GM23248 (cell line): ENCODE measurements at regions not wholly inside any gene's neighbourhood (a gene's known extent, or its start where the extent isn't known, plus 50 kb on each side); places are given as distances from the start of the nearest gene placed in this dataset.

Source experiments
- DNase-seq: peaks from one replicate; pipeline ENCODE4 v3.0.0-alpha.2; 2015
- H2AFZ ChIP-seq: fragments of 200-600 bp; sonication (generic); 2 replicates; pipeline ENCODE4 v1.6.1; 2016; ENCODE audit warnings: antibody characterized with exemption
- H3F3A ChIP-seq: fragments of 200-600 bp; sonication (generic); 2 replicates; pipeline ENCODE4 v1.6.1; 2016; ENCODE audit warnings: mild to moderate bottlenecking, antibody characterized with exemption, mixed run types; ENCODE audit not compliant: insufficient read depth
- H3K27ac ChIP-seq: fragments of 200-600 bp; sonication (generic); 2 replicates; pipeline ENCODE4 v1.5.1; 2016; ENCODE audit warnings: mild to moderate bottlenecking
- H3K27me3 ChIP-seq: fragments of 200-600 bp; sonication (generic); replicated peaks from 2 replicates; pipeline ENCODE4 v1.6.1; 2016; ENCODE audit warnings: mild to moderate bottlenecking; ENCODE audit not compliant: insufficient read depth
- H3K36me3 ChIP-seq: fragments of 200-600 bp; sonication (generic); 2 replicates; pipeline ENCODE4 v1.6.1; 2016; ENCODE audit warnings: low read depth, mild to moderate bottlenecking
- H3K4me1 ChIP-seq: fragments of 200-600 bp; sonication (generic); 2 replicates; pipeline ENCODE4 v1.6.1; 2016; ENCODE audit warnings: mild to moderate bottlenecking; ENCODE audit not compliant: insufficient read depth
- H3K4me2 ChIP-seq: fragments of 200-600 bp; sonication (generic); one replicate; pipeline ENCODE4 v1.6.1; 2016; ENCODE audit warnings: mild to moderate bottlenecking; ENCODE audit not compliant: unreplicated experiment
- H3K4me3 ChIP-seq: fragments of 200-600 bp; sonication (generic); 2 replicates; pipeline ENCODE4 v1.5.1; 2016; ENCODE audit warnings: mild to moderate bottlenecking
- H3K79me2 ChIP-seq: fragments of 200-600 bp; sonication (generic); 2 replicates; pipeline ENCODE4 v1.6.1; 2016; ENCODE audit warnings: mild to moderate bottlenecking; ENCODE audit not compliant: insufficient read depth
- H3K9ac ChIP-seq: fragments of 200-600 bp; sonication (generic); 2 replicates; pipeline ENCODE4 v1.6.1; 2016; ENCODE audit warnings: mild to moderate bottlenecking
- H3K9me2 ChIP-seq: fragments of 200-600 bp; sonication (generic); 2 replicates; pipeline ENCODE4 v1.6.1; 2016; ENCODE audit warnings: mixed run types, mild to moderate bottlenecking, moderate library complexity; ENCODE audit not compliant: insufficient read depth
- H3K9me3 ChIP-seq: fragments of 200-600 bp; sonication (generic); one replicate; pipeline ENCODE4 v1.6.1; 2017; ENCODE audit warnings: low read depth
- H4K20me1 ChIP-seq: fragments of 200-600 bp; sonication (generic); 2 replicates; pipeline ENCODE4 v1.6.0; 2016; ENCODE audit not compliant: insufficient read depth
- EZH2 ChIP-seq: fragments of 200-600 bp; sonication (generic); IDR thresholded peaks from 2 replicates; pipeline ENCODE4 v1.6.1; 2018; ENCODE audit warnings: antibody characterized with exemption, mild to moderate bottlenecking; ENCODE audit not compliant: insufficient read depth, poor library complexity, severe bottlenecking
- EZH2phosphoT487 ChIP-seq: fragments of 200-600 bp; sonication (generic); IDR thresholded peaks from 2 replicates; pipeline ENCODE4 v1.6.1; 2018; ENCODE audit warnings: antibody characterized with exemption, moderate library complexity, mild to moderate bottlenecking, low read depth; ENCODE audit not compliant: insufficient read depth
- WGBS, 2 experiments: methylation state at CpG; one replicate each; pipeline ENCODE4 v1.1.6; 2015 to 2017; ENCODE audit warnings: low lambda C conversion rate in 2 of 2, low coverage in 1 of 2; ENCODE audit errors: missing lambda C conversion rate in 2 of 2; 5-methylcytosine and 5-hydroxymethylcytosine counted together
- in situ Hi-C: fragments of 300-500 bp; cut with MboI; formaldehyde crosslinking; loops from 2 replicates; pipeline ENCODE4 v1.15.0; 2020

DNA sequence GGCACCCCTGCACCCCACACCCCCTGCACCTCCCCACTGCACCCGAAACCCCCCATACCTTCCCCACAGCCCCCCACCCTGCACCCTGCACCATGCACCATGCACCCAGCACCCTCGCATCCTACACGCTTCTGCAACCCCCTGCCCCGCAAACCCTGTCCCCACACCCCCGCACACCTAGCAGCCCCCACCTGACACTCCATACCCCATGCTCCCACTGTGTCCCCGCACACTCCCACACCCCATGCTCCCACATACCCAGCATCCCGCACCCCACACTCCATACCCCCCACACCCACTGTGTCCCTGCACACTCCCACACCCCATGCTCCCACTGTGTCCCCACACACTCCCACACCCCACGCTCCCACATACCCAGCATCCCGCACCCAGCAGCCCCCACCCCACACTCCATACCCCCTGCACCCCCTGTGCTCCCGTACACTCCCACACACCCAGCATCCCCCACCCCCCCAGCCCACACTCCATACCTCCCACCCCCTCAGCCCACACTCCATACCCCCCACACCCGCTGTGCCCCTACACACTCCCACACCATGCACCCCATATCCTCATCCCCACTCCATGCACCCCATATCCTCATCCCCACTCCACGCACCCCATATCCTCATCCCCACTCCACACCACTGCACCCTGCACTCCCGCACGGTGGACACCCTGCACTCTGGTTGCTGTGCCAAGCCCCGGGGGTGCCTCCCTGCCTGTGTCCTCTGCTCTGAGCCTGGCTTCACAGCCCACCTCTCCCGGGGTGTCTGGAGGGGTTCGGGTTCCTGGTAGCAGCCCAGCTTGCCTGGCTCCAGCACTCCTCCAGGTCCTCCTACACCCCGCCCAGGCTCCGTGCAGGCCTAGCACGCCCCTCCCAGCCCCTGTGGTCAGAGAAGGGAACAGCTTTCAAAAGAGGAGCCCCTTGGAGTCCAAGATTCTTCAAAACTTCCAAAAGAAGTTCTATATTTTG, 93.9 kb upstream of the CTDP1 start:
- no peak overlapping the region for H3K4me2 ChIP-seq
- peaks cover 16% of the 10 kb centered on the region; the same call in 1 of the 2 replicates for H3F3A ChIP-seq
- no peaks in the 10 kb centered on the region for H3K9me2 ChIP-seq
- H4K20me1 ChIP-seq, result no peaks in the 10 kb centered on the region
- H3K9ac ChIP-seq, result no peak overlapping the region
- no peak overlapping the region for H2AFZ ChIP-seq
- H3K36me3 ChIP-seq, result no peaks in the 10 kb centered on the region
- TF ChIP-seq EZH2phosphoT487 (no peak), EZH2 (no peak)
- no peak overlapping the region for H3K4me3 ChIP-seq
- H3K79me2 ChIP-seq, result no peaks in the 10 kb centered on the region
- H3K9me3 ChIP-seq, result no peaks in the 10 kb centered on the region
- H3K27me3 ChIP-seq, result 0 out of 2 replicates have a peak, but pooled peaks cover 3% of the 10 kb centered on the region
- peaks cover 16% of the 10 kb centered on the region for H3K4me1 ChIP-seq
- no peak for DNase-seq
- no peak overlapping the region for H3K27ac ChIP-seq
- in situ Hi-C loops, result no loop called here
- 75 to 86% methylated on average over 7 to 20 of the region's 20 CpGs for WGBS, 2 experiments

DNA sequence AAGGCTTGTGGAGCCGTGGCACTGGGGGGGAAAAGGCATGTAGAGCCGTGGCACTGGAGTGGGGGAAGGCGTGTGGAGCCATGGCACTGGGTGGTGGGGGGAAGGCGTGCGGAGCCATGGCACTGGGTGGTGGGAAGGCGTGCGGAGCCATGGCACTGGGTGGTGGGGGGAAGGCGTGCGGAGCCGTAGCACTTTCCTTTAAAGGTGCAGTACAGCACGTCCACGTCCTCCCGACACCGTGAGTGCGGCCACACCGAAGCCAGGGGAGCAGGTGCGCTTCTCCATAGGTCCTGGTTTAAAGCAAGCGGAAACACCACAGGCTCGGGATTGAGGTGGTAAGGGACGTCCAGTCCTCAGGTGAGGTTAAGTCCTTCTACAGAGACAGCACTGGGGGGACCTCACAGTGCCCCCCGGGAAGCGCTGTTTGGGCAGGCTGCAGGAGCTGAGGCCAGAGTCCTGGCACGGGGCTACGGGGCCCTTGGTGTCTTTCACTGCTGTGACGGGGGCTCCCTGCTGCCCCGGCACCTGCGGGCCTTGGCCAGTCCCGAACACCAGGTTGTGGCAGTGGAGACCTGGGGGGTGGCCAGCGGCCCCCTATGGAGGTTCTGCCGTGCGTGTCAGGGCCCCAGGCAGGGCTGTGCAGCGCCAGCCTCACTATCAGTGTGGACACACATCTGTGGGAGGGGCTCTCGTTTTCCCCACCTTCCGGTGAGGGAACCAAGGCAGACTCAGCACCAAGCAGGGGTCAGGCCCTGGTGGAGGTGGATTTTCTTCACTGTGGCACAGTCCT, 93.0 kb upstream of the CTDP1 start:
- Histone ChIP-seq H3K4me1 (peaks cover 16% of the 10 kb centered on the region), H3K9me2 (no peaks in the 10 kb centered on the region), H3K9me3 (no peaks in the 10 kb centered on the region), H3F3A (peaks cover 16% of the 10 kb centered on the region; the same call in 1 of the 2 replicates), H2AFZ (no peak overlapping the region), H3K36me3 (no peaks in the 10 kb centered on the region), H3K27ac (no peak overlapping the region), H4K20me1 (no peaks in the 10 kb centered on the region), H3K9ac (no peak overlapping the region), H3K4me3 (no peak overlapping the region), H3K79me2 (no peaks in the 10 kb centered on the region), H3K27me3 (0 out of 2 replicates have a peak, but pooled peaks cover 9% of the 10 kb centered on the region), H3K4me2 (no peak overlapping the region)
- in situ Hi-C loops, result no loop called here
- WGBS, 2 experiments, result 88 to 89% methylated on average over 23 to 34 of the region's 34 CpGs
- TF ChIP-seq EZH2 (no peak), EZH2phosphoT487 (no peak)
- no peak for DNase-seq

- Histone ChIP-seq H3K27ac (no peak overlapping the region), H2AFZ (no peak overlapping the region), H3K4me1 (peaks cover 16% of the 10 kb centered on the region), H3K36me3 (no peaks in the 10 kb centered on the region), H3K9ac (no peak overlapping the region), H3K4me2 (no peak overlapping the region), H3K4me3 (no peak overlapping the region), H4K20me1 (no peaks in the 10 kb centered on the region), H3F3A (peaks cover 16% of the 10 kb centered on the region; the same call in 1 of the 2 replicates), H3K79me2 (no peaks in the 10 kb centered on the region), H3K27me3 (0 out of 2 replicates have a peak, but pooled peaks cover 13% of the 10 kb centered on the region), H3K9me3 (no peaks in the 10 kb centered on the region), H3K9me2 (no peaks in the 10 kb centered on the region)
- 95 to 96% methylated on average over 12 to 16 of the region's 16 CpGs for WGBS, 2 experiments
- in situ Hi-C loops, result no loop called here
- DNase-seq, result no peak
- no peak for TF ChIP-seq EZH2
- no peak for TF ChIP-seq EZH2phosphoT487
Measured at GRCh38 chr18:79587226-79587741, 92.3 kb upstream of the CTDP1 start.
